HepG2 (cell line): ENCODE measurements at regions not wholly inside any gene's neighbourhood (a gene's known extent, or its start where the extent isn't known, plus 50 kb on each side); places are given as distances from the start of the nearest gene placed in this dataset.
A peak's percentile ranks its signal among the peaks of the same experiment; 100 is the strongest.

ENCODE experiments used
- ATAC-seq: fragments of 200-7000 bp; cut with Tn5 transposase; 3 replicates; pipeline ENCODE4 v1.9.1; 2020; ENCODE audit warnings: mild to moderate bottlenecking, moderate library complexity
- BruUV-seq: library from RNA; stranded (reverse); fragments of 400-500 nt; replicated peaks from 2 replicates; lab custom pipeline; 2021; lab: Mats Ljungman, UMichigan
- CTCF ChIA-PET: fragments of 300-600 bp; formaldehyde crosslinking; extraction: SDS; loops from one replicate; lab custom pipeline; 2021; ENCODE audit warnings: low total read pairs, inconsistent platforms, low intra/inter-chr PET ratio; lab: Yijun Ruan, JAX
- POLR2A ChIA-PET: fragments of 350-600 bp; sonication (Branson Sonifier 250); formaldehyde crosslinking; loops from one replicate; lab custom pipeline; 2020; ENCODE audit warnings: antibody characterized with exemption, inconsistent platforms; lab: Yijun Ruan, JAX
- DNase-seq: peaks from one replicate; pipeline ENCODE4 v3.0.0-alpha.2; 2015; ENCODE audit warnings: low spot score
- FAIRE-seq: peaks from 3 replicates; lab custom pipeline; 2011; peaks lifted over from hg19 to GRCh38; lab: Jason Lieb, UNC
- H2AFZ ChIP-seq: one replicate; pipeline ENCODE4 v1.6.1; 2011; ENCODE audit warnings: low read length, inconsistent platforms
- H3K27ac ChIP-seq: fragments of 300-600 bp; 3 replicates; pipeline ENCODE4 v1.8.0; 2011; ENCODE audit warnings: mixed run types, mild to moderate bottlenecking, mixed read lengths, low read length, inconsistent platforms; ENCODE audit not compliant: insufficient read depth; ENCODE audit errors: extremely low read length
- H3K27me3 ChIP-seq, 2 experiments: fragments of 200-600 bp in 1 of 2; 2 replicates in 1 of 2; 3 replicates in 1 of 2; pipeline versions ENCODE4 v1.6.0 to v1.8.0; 2011; ENCODE audit warnings: low read length in 2 of 2, mild to moderate bottlenecking in 2 of 2, moderate library complexity in 2 of 2, inconsistent platforms in 1 of 2; ENCODE audit not compliant: insufficient read depth in 2 of 2, control insufficient read depth in 1 of 2
- H3K36me3 ChIP-seq, 2 experiments: fragments of 200-600 bp in 1 of 2; replicated peaks in 1 of 2; 2 replicates in 1 of 2; 3 replicates in 1 of 2; pipeline versions ENCODE4 v1.5.1 to v1.8.0; 2011; ENCODE audit warnings: low read length in 2 of 2, inconsistent platforms in 1 of 2; ENCODE audit not compliant: insufficient read depth in 2 of 2, control insufficient read depth in 1 of 2
- H3K4me1 ChIP-seq: 2 replicates; pipeline ENCODE4 v1.5.1; 2012; ENCODE audit warnings: low read length, inconsistent platforms; ENCODE audit not compliant: insufficient read depth
- H3K4me2 ChIP-seq: 2 replicates; pipeline ENCODE4 v1.6.0; 2011; ENCODE audit warnings: low read depth, low read length, inconsistent platforms
- H3K4me3 ChIP-seq, 3 experiments: fragments of 200-600 bp in 1 of 3; sonication (generic), shearing (Covaris generic) in 1 of 3; replicated peaks in 1 of 3; 2 replicates each; pipeline ENCODE4 v1.5.1; 2011 to 2016; ENCODE audit warnings: low read length in 3 of 3, inconsistent platforms in 2 of 3, low read depth in 2 of 3, mild to moderate bottlenecking in 2 of 3, control low read depth in 1 of 3, mixed read lengths in 1 of 3; ENCODE audit not compliant: insufficient read depth in 1 of 3
- H3K79me2 ChIP-seq: one replicate; pipeline ENCODE4 v1.6.1; 2011; ENCODE audit warnings: low read length, inconsistent platforms; ENCODE audit not compliant: insufficient read depth
- H3K9ac ChIP-seq: 2 replicates; pipeline ENCODE4 v1.6.0; 2011; ENCODE audit warnings: mild to moderate bottlenecking, low read depth, low read length, inconsistent platforms; ENCODE audit not compliant: insufficient read depth
- H3K9me3 ChIP-seq: 2 replicates; pipeline ENCODE4 v1.5.1; 2012; ENCODE audit warnings: mild to moderate bottlenecking, low read length
- H4K20me1 ChIP-seq: 2 replicates; pipeline ENCODE4 v1.6.0; 2011; ENCODE audit warnings: inconsistent platforms, mild to moderate bottlenecking, low read length, moderate library complexity; ENCODE audit not compliant: insufficient read depth
- MAFF ChIP-seq: IDR thresholded peaks from 2 replicates; pipeline ENCODE4 v1.6.1; 2011; ENCODE audit warnings: low read depth, low read length, improper control_type of control experiment
- MAFK ChIP-seq, 2 experiments: IDR thresholded peaks in 1 of 2; conservative IDR thresholded peaks in 1 of 2; 2 replicates each; pipeline ENCODE4 v1.6.1; 2011; ENCODE audit warnings: improper control_type of control experiment in 2 of 2, low read length in 2 of 2
- TERF1 ChIP-seq: sonication (generic); formaldehyde crosslinking; IDR thresholded peaks from 2 replicates; pipeline ENCODE4 v1.8.0; 2022; ENCODE audit warnings: mild to moderate bottlenecking, missing genetic modification reagents, moderate library complexity
- ZBTB34 ChIP-seq: sonication (generic); formaldehyde crosslinking; IDR thresholded peaks from 2 replicates; pipeline ENCODE4 v1.8.0; 2022; ENCODE audit warnings: mild to moderate bottlenecking, missing genetic modification reagents
- ZNF235 ChIP-seq: sonication (generic); formaldehyde crosslinking; IDR thresholded peaks from 2 replicates; pipeline ENCODE4 v1.8.1; 2023; ENCODE audit warnings: mild to moderate bottlenecking, missing genetic modification reagents, borderline replicate concordance
- WGBS: methylation state at CpG from one replicate; pipeline ENCODE4 v1.1.6; 2017; ENCODE audit warnings: low lambda C conversion rate; 5-methylcytosine and 5-hydroxymethylcytosine counted together
- in situ Hi-C: cut with HindIII; loops from 2 replicates; pipeline ENCODE4 v1.10.0; 2017; ENCODE audit warnings: low pct_unique_long_range_greater_than_20kb; ENCODE audit not compliant: extremely low pct_ligation_motif_present
- intact Hi-C: fragments of 100-400 bp; cut with micrococcal nuclease; formaldehyde crosslinking; loops from one replicate; pipeline ENCODE4 v1.10.0; 2022; ENCODE audit not compliant: unreplicated experiment

- TF ChIP-seq TERF1 (CRISPR knock-in tag) = no peak
- no peak for TF ChIP-seq ZNF235 (CRISPR knock-in tag)
Measured at GRCh38 chr5:2602451-2603271, 148.8 kb downstream of the IRX2 start (continued).

GRCh38 chr5:2598503-2598902 is 153.0 kb downstream of the IRX2 start:
- no peak for ATAC-seq
- H3K79me2 ChIP-seq = no peaks in the 10 kb centered on the region
- CTCF ChIA-PET = no interaction called here
- no peaks in the 10 kb centered on the region for H3K36me3 ChIP-seq
- no peak overlapping the region for H3K4me2 ChIP-seq
- WGBS = 98% methylated on average over 1 of the region's 1 CpG
- peaks cover 1% of the 10 kb centered on the region in 2 experiments; a peak in 2 of 5 replicates for H3K27me3 ChIP-seq
- BruUV-seq = no TSS peak
- no peaks in the 10 kb centered on the region for H3K9me3 ChIP-seq
- FAIRE-seq = no peak
- no peaks in the 10 kb centered on the region for H3K4me1 ChIP-seq
- in situ Hi-C loops = no loop called here
- TF ChIP-seq MAFK (conservative IDR thresholded peaks at IDR 0.05 in 1 of 2, IDR thresholded peaks at IDR 0.05 in 1 of 2; ENCODE audit: low read length in 2 of 2) (peak; percentile 18 to 53; a peak in 2 of 4 replicates), ZBTB34 (CRISPR knock-in tag) (no peak), MAFF (peak; percentile 16; the same call in 1 of the 2 replicates)
- H2AFZ ChIP-seq = no peak overlapping the region
- H3K27ac ChIP-seq = no peak overlapping the region
- H4K20me1 ChIP-seq = no peaks in the 10 kb centered on the region; the same call in 1 of the 2 replicates
- no peak overlapping the region for H3K9ac ChIP-seq
- POLR2A ChIA-PET = no interaction called here
- DNase-seq = no peak
- intact Hi-C loops = no loop called here
- no peak overlapping the region for H3K4me3 ChIP-seq
